AG04449 (cell line): ENCODE measurements at regions not wholly inside any gene's neighbourhood (a gene's known extent, or its start where the extent isn't known, plus 50 kb on each side); places are given as distances from the start of the nearest gene placed in this dataset.
"Not testable (repeated sequence)": the region's sequence is repeated elsewhere in the genome, so short reads cannot be mapped to it uniquely, and the experiment has no call there.

Experiments
- CTCF ChIA-PET: fragments of 350-600 bp; formaldehyde crosslinking; extraction: SDS; loops from one replicate; lab custom pipeline; 2021; ENCODE audit warnings: antibody characterized with exemption; lab: Yijun Ruan, JAX
- POLR2A ChIA-PET: fragments of 400-600, 350-600 bp; formaldehyde crosslinking; extraction: SDS; loops from one replicate; lab custom pipeline; 2020; ENCODE audit warnings: antibody characterized with exemption, inconsistent platforms; lab: Yijun Ruan, JAX
- DNase-seq: peaks from one replicate; pipeline ENCODE4 v3.0.0-alpha.2; 2010; ENCODE audit warnings: low read depth, low spot score
- H3K4me3 ChIP-seq: 2 replicates; pipeline ENCODE4 v1.5.1; 2011; ENCODE audit warnings: low read depth, mild to moderate bottlenecking, control low read depth, low read length
- TF ChIP-seq, protein P1 (sequence below): IDR thresholded peaks from one replicate; pipeline ENCODE4 v1.5.1; 2011; ENCODE audit warnings: mild to moderate bottlenecking, moderate library complexity, low read length, control low read depth, inconsistent platforms; ENCODE audit not compliant: insufficient read depth; ENCODE audit errors: missing control alignments

DNA sequence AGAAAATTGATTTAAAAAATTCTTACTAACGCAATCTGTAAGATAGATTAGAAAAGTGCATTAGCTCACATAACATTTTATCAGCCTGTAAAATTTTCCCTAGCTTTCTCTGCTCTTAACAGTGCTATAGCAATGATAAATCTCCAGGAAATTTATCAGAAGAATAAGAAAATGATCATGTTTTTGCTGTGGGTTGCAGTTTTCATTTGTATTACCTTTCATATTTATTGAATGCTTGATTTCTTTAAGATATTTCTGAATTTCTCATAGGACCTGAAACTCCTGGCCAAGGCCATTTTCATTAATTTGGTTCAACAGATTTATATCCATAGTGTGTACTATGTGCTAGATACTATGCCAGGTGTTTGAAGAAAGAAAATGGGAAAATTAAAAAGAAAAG lies 130.3 kb upstream of the STARD13 start:
- POLR2A ChIA-PET: no interaction called here
- H3K4me3 ChIP-seq: no peak overlapping the region
- TF ChIP-seq, protein P1, sequence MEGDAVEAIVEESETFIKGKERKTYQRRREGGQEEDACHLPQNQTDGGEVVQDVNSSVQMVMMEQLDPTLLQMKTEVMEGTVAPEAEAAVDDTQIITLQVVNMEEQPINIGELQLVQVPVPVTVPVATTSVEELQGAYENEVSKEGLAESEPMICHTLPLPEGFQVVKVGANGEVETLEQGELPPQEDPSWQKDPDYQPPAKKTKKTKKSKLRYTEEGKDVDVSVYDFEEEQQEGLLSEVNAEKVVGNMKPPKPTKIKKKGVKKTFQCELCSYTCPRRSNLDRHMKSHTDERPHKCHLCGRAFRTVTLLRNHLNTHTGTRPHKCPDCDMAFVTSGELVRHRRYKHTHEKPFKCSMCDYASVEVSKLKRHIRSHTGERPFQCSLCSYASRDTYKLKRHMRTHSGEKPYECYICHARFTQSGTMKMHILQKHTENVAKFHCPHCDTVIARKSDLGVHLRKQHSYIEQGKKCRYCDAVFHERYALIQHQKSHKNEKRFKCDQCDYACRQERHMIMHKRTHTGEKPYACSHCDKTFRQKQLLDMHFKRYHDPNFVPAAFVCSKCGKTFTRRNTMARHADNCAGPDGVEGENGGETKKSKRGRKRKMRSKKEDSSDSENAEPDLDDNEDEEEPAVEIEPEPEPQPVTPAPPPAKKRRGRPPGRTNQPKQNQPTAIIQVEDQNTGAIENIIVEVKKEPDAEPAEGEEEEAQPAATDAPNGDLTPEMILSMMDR: no peak
- DNase-seq: no peak
- CTCF ChIA-PET: no interaction called here

DNA sequence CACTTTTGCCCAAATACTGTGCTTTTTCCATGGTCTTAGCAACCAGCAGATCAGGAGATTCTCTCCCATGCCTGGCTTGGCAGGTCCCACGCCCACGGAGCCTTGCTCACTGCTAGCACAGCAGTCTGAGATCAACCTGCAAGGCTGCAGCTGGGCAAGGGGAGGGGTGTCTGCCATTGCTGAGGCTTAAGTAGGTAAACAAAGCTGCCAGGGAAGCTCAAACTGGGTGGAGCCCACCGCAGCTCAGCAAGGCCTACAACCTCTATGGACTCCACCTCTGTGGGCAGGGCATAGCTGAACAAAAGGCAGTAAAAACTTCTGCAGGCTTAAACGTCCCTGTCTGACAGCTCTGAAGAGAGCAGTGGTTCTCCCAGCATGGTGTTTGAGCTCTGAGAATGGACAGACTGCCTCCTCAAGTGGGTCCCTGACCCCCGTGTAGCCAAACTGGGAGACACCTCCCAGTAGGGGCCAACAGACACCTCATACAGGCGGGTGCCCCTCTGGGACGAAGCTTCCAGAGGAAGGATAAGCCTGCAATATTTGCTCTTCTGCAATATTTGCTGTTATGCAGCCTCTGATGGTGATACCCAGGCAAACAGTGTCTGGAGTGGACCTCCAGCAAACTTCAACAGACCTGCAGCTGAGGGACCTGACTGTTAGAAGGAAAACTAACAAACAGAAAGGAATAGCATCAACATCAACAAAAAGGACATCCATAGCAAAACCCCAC lies 132.8 kb upstream of the STARD13 start:
- DNase-seq, H3K4me3 ChIP-seq, POLR2A ChIA-PET, CTCF ChIA-PET: not testable (repeated sequence)

DNA sequence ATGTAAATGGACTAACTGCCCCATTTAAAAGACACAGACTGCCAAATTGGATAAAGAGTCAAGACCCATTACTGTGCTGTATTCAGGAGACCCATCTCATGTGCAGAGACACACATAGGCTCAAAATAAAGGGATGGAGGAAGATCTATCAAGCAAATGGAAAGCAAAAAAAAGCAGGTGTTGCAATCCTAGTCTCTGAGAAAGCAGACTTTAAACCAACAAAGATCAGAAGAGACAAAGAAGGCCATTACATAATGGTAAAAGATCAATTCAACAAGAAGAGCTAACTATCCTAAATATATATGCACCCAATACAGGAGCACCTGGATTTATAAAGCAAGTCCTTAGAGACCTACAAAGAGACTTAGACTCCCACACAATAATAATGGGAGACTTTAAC lies 134.6 kb upstream of the STARD13 start:
- POLR2A ChIA-PET, DNase-seq, CTCF ChIA-PET, H3K4me3 ChIP-seq: not testable (repeated sequence)

DNA sequence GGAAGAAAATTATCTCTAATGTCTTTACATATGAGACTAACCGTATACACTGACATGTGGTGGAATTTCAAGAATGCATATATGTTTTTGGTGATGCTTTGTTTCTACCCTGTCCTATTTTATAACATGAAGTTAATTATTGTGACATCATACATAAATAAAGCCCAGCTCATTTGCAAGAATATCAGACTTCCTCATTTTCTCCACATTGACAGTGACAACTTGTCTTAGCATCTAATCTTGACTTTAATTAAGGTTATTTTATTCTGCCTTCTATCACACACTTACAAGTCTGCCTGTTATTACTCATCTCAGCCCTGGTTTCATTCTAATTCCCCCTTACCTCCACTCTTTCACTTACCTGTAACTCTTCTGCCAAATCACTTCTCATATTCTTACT lies 140.6 kb upstream of the STARD13 start:
- POLR2A ChIA-PET: interaction anchor here (0.5 kb wide), 1 partner anchor 40 kb away, joined by 3 read pairs; no protein-coding TSS in a partner anchor
- H3K4me3 ChIP-seq: no peak overlapping the region
- TF ChIP-seq, protein P1: no peak
- no peak for DNase-seq
- CTCF ChIA-PET: no interaction called here

DNA sequence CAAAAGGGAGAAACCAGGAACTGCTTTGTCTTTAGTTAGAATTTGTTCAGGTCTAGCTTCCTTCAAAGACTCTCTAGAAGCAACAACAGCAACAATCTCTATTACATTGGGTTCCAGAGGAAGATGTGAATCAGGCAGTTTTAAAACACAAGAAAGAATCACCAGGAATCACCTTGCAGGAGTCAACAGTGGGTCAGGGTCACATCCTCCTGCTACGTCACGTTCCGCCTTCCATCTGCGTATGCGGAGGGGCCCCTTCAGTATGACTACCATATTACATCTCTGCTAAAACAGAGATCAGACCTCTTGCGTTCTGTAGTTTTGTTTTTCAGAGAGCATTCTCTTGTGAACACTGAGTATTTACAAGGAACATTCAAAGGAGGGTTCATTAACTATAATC lies 147.8 kb upstream of the STARD13 start:
- CTCF ChIA-PET: no interaction called here
- no peak for DNase-seq
- H3K4me3 ChIP-seq: no peak overlapping the region
- POLR2A ChIA-PET: no interaction called here
- TF ChIP-seq, protein P1: no peak

DNA sequence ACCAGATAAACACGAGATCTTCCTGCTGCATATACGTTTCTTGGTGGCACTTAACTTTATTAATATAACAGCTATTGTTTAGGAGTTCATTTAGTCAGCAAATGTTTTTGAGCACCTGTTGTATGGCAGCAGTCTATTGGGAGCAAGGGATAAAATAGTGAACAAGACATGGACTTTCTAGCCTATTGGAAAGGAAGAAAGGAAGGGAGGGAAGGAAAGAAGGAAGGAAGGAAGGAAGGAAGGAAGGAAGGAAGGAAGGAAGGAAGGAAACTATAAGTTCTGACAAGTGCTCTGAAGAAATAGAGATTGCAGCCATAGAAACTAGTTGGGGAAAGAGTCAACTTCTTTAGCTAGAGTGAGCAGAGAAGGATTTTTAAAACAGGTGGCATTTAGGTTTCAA lies 149.1 kb upstream of the STARD13 start:
- DNase-seq: no peak
- ChIA-PET POLR2A (no interaction called here), CTCF (interaction anchor here (0.9 kb wide), 1 partner anchor 11 kb away, joined by 4 read pairs; no protein-coding TSS in a partner anchor)
- no peak overlapping the region for H3K4me3 ChIP-seq
- TF ChIP-seq, protein P1: no peak

DNA sequence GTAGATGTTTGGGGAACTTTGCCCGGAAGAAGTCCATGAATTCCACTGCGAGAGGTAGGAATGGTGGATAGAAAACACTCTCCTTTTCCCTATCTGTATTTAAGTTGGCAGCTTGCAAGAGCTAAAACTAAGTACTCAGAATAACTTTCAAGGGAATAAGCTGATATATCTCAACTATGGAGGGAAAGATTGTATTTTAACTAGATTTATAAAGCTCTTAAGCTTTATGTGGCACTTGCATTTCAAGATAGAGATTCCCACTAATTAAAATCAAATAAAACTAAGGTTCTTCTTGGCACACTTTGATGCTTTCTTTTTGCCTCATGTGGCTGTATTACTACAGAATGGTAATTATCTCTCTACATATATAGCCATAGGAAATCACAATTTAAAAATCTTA lies 149.7 kb upstream of the STARD13 start:
- H3K4me3 ChIP-seq: no peak overlapping the region
- POLR2A ChIA-PET: no interaction called here
- CTCF ChIA-PET: interaction anchor here (0.9 kb wide), 1 partner anchor 11 kb away, joined by 4 read pairs; no protein-coding TSS in a partner anchor
- DNase-seq: no peak
- TF ChIP-seq, protein P1: no peak
